Lower lobe of right lung (tissue), 2 donors: ENCODE measurements at regions not wholly inside any gene's neighbourhood (a gene's known extent, or its start where the extent isn't known, plus 50 kb on each side); places are given as distances from the start of the nearest gene placed in this dataset.

ENCODE experiments used
- ATAC-seq, 2 donors: fragments of 200-7000 bp; cut with Tn5 transposase; one replicate each; pipeline ENCODE4 v1.9.1; 2020 to 2022; ENCODE audit warnings: mild to moderate bottlenecking in 2 of 2, moderate library complexity in 2 of 2
- DNase-seq: peaks from one replicate; pipeline ENCODE4 v3.0.0-alpha.2; 2020
- H3K27ac ChIP-seq: fragments of 200-600 bp; one replicate; pipeline ENCODE4 v1.8.0; 2022
- H3K27me3 ChIP-seq: fragments of 200-600 bp; one replicate; pipeline ENCODE4 v1.8.0; 2022; ENCODE audit warnings: low read depth
- H3K36me3 ChIP-seq: fragments of 200-600 bp; one replicate; pipeline ENCODE4 v1.8.0; 2022; ENCODE audit warnings: mild to moderate bottlenecking
- H3K4me1 ChIP-seq: fragments of 200-600 bp; one replicate; pipeline ENCODE4 v1.8.0; 2022
- H3K4me3 ChIP-seq: fragments of 200-600 bp; one replicate; pipeline ENCODE4 v1.8.0; 2022; ENCODE audit warnings: mild to moderate bottlenecking
- H3K9me3 ChIP-seq: fragments of 200-600 bp; one replicate; pipeline ENCODE4 v1.8.0; 2022
- CTCF ChIP-seq: fragments of 200-600 bp; IDR thresholded peaks from one replicate; pipeline ENCODE4 v1.8.0; 2022; ENCODE audit warnings: antibody characterized with exemption, mild to moderate bottlenecking
- intact Hi-C: fragments of 100-400 bp; cut with DNase I; formaldehyde crosslinking; loops from one replicate; pipeline ENCODE4 v1.11.0; 2022
- donor health status: DM: no; HTN: yes; CAD: no; lungs with severe emphysema.

GRCh38 chr11:86151174-86152005 lies 82.5 kb upstream of the PICALM start:
- DNase-seq (no peak), ATAC-seq (peak; percentile 78)
- H3K27me3 ChIP-seq = no peaks in the 10 kb centered on the region
- no peak for TF ChIP-seq CTCF
- H3K4me3 ChIP-seq = no peak overlapping the region
- intact Hi-C loops = no loop called here
- no peaks in the 10 kb centered on the region for H3K9me3 ChIP-seq
- H3K4me1 ChIP-seq = peaks cover 30% of the 10 kb centered on the region
- no peaks in the 10 kb centered on the region for H3K36me3 ChIP-seq
- peak overlapping the region; percentile 60 for H3K27ac ChIP-seq

- intact Hi-C loops = no loop called here
- peak overlapping the region; percentile 60 for H3K27ac ChIP-seq
- no peak overlapping the region for H3K4me3 ChIP-seq
- DNase-seq = no peak
- peaks cover 30% of the 10 kb centered on the region for H3K4me1 ChIP-seq
- no peaks in the 10 kb centered on the region for H3K9me3 ChIP-seq
- H3K36me3 ChIP-seq = no peaks in the 10 kb centered on the region
- H3K27me3 ChIP-seq = no peaks in the 10 kb centered on the region
- no peak for TF ChIP-seq CTCF
- no peak for ATAC-seq
Observed at GRCh38 chr11:86150847-86151173, 81.9 kb upstream of the PICALM start.

DNA sequence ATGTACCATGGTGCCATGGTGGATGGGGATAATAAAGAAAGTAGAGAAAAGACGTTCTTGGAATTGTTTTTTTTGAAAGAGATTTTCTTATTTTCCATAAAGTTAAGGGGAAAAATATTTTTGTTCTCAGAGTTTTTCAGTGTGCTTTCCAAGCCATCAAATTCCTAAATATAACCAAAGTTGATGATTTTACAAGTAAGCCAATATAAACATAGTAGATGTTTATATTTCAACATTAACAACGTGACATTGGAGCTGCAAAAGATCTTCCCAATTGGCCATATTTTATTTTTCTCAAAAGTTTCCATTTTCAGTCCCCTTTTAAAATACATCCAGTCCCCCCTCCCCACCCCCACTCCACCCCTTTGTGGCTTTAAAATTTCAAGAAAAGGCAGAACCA lies 80.9 kb upstream of the PICALM start:
- no peaks in the 10 kb centered on the region for H3K36me3 ChIP-seq
- DNase-seq = no peak
- no peak for ATAC-seq
- no peaks in the 10 kb centered on the region for H3K27me3 ChIP-seq
- TF ChIP-seq CTCF = no peak
- no peak overlapping the region for H3K27ac ChIP-seq
- H3K9me3 ChIP-seq = no peaks in the 10 kb centered on the region
- intact Hi-C loops = no loop called here
- peaks cover 35% of the 10 kb centered on the region for H3K4me1 ChIP-seq
- H3K4me3 ChIP-seq = no peak overlapping the region

GRCh38 chr11:86148345-86148747 lies 79.5 kb upstream of the PICALM start:
- TF ChIP-seq CTCF = no peak
- no peak for DNase-seq
- intact Hi-C loops = no loop called here
- no peak for ATAC-seq
- Histone ChIP-seq H3K36me3 (no peaks in the 10 kb centered on the region), H3K4me3 (no peak overlapping the region), H3K27me3 (no peaks in the 10 kb centered on the region), H3K27ac (no peak overlapping the region), H3K4me1 (peaks cover 50% of the 10 kb centered on the region), H3K9me3 (no peaks in the 10 kb centered on the region)

DNA sequence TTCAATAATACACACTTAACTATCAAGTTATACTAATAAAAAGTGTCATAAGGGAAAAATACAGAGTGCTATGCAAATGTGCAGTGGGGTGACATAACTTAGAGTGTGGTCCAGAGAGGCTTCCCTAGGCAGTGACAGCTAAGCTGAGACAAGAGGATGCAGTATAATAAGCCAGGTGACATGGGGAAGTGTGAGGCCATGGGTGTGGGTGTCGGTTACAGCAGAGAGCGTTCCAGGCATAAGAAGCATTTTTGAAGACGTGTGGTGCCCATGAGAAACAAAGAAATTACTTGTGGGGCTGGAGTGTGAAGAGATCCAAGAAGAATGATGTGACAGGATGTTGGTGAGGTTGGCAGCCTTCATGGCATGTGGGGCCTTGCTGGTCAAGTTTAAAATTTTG lies 78.1 kb upstream of the PICALM start:
- Histone ChIP-seq H3K4me1 (peaks cover 45% of the 10 kb centered on the region), H3K36me3 (no peaks in the 10 kb centered on the region), H3K27me3 (no peaks in the 10 kb centered on the region), H3K4me3 (no peak overlapping the region), H3K27ac (no peak overlapping the region), H3K9me3 (no peaks in the 10 kb centered on the region)
- no peak for DNase-seq
- TF ChIP-seq CTCF = no peak
- ATAC-seq = no peak
- intact Hi-C loops = no loop called here
